Small intestine (tissue), 7 donors: ENCODE measurements at regions not wholly inside any gene's neighbourhood (a gene's known extent, or its start where the extent isn't known, plus 50 kb on each side); places are given as distances from the start of the nearest gene placed in this dataset.
"Not testable (repeated sequence)": the region's sequence is repeated elsewhere in the genome, so short reads cannot be mapped to it uniquely, and the experiment has no call there.

Experiments used
- DNase-seq, 2 donors: peaks; one replicate each; pipeline versions ENCODE4 v3.0.0 to v3.0.0-alpha.2; 2013
- FAIRE-seq: peaks from 2 replicates; lab custom pipeline; 2012; peaks lifted over from hg19 to GRCh38; lab: Jason Lieb, UNC
- H3K27ac ChIP-seq, 3 donors: one replicate each; pipeline ENCODE4 v1.5.1; 2013; ENCODE audit warnings: low read length in 2 of 3, mild to moderate bottlenecking in 2 of 3, control low read depth in 1 of 3, inconsistent platforms in 1 of 3, low read depth in 1 of 3, moderate library complexity in 1 of 3
- H3K27me3 ChIP-seq, 3 donors: one replicate each; pipeline ENCODE4 v1.6.1; 2013; ENCODE audit warnings: low read length in 3 of 3, inconsistent platforms in 1 of 3; ENCODE audit not compliant: control insufficient read depth in 3 of 3, insufficient read depth in 3 of 3
- H3K36me3 ChIP-seq, 3 donors: one replicate each; pipeline ENCODE4 v1.6.1; 2013; ENCODE audit warnings: low read length in 3 of 3, inconsistent platforms in 1 of 3, low read depth in 1 of 3, mild to moderate bottlenecking in 1 of 3, moderate library complexity in 1 of 3; ENCODE audit not compliant: control insufficient read depth in 3 of 3, insufficient read depth in 2 of 3
- H3K4me1 ChIP-seq, 3 donors: one replicate each; pipeline ENCODE4 v1.6.1; 2013; ENCODE audit warnings: low read length in 2 of 3, inconsistent platforms in 1 of 3, low read depth in 1 of 3, mild to moderate bottlenecking in 1 of 3, moderate library complexity in 1 of 3; ENCODE audit not compliant: control insufficient read depth in 3 of 3, insufficient read depth in 2 of 3
- H3K4me3 ChIP-seq, 3 donors: one replicate each; pipeline ENCODE4 v1.5.1; 2013; ENCODE audit warnings: low read length in 3 of 3, control low read depth in 1 of 3, inconsistent platforms in 1 of 3, low read depth in 1 of 3, mild to moderate bottlenecking in 1 of 3, moderate library complexity in 1 of 3
- H3K9me3 ChIP-seq, 2 donors: one replicate each; pipeline ENCODE4 v1.6.1; 2013; ENCODE audit warnings: low read depth in 1 of 2, low read length in 1 of 2; ENCODE audit not compliant: control insufficient read depth in 2 of 2, insufficient read depth in 1 of 2
- WGBS, 3 donors: extraction: QIAGEN DNeasy Blood & Tissue Kit; methylation state at CpG; one replicate each; pipeline ENCODE4 v1.1.7; 2013; 5-methylcytosine and 5-hydroxymethylcytosine counted together
- donor health status: healthy with polysubstance abuse.
- donor health status: control.
- donor health status: control.
- donor health status: Bipolar disorder and iron deficiency.
- donor health status: healthy.

GRCh38 chr10:32217216-32217615 lies 129.7 kb downstream of the EPC1 start:
- no peaks in the 10 kb centered on the region for H3K36me3 ChIP-seq
- H3K27ac ChIP-seq, result no peak overlapping the region
- no peak overlapping the region for H3K4me3 ChIP-seq
- 58 to 80% (median 74%) methylated on average over 1 of the region's 1 CpG for WGBS, 3 donors
- no peak for DNase-seq
- no peak for FAIRE-seq
- no peaks in the 10 kb centered on the region for H3K4me1 ChIP-seq
- no peaks in the 10 kb centered on the region for H3K27me3 ChIP-seq
- H3K9me3 ChIP-seq, result peaks cover 0 to 18% of the 10 kb centered on the region in 2 donors

GRCh38 chr10:32213838-32214237 lies 133.1 kb downstream of the EPC1 start:
- not testable (repeated sequence) for H3K4me3 ChIP-seq, DNase-seq, H3K36me3 ChIP-seq, H3K27me3 ChIP-seq, H3K4me1 ChIP-seq, H3K27ac ChIP-seq, H3K9me3 ChIP-seq, FAIRE-seq
- 48 to 55% (median 49%) methylated on average over 4 of the region's 4 CpGs for whole genome bisulfite sequencing, 3 donors

GRCh38 chr10:32211046-32211363 lies 136.0 kb downstream of the EPC1 start:
- Histone ChIP-seq H3K4me3 (no peak overlapping the region), H3K9me3 (peaks cover 0 to 4% of the 10 kb centered on the region in 2 donors), H3K27me3 (no peaks in the 10 kb centered on the region), H3K27ac (no peak overlapping the region), H3K36me3 (no peaks in the 10 kb centered on the region), H3K4me1 (no peaks in the 10 kb centered on the region)
- DNase-seq (no peak), FAIRE-seq (no peak)
- 25 to 52% (median 39%) methylated on average over 3 of the region's 3 CpGs for WGBS, 3 donors

GRCh38 chr10:32210306-32211045 lies 136.5 kb downstream of the EPC1 start:
- Histone ChIP-seq H3K36me3 (no peaks in the 10 kb centered on the region), H3K27me3 (no peaks in the 10 kb centered on the region), H3K4me1 (no peaks in the 10 kb centered on the region), H3K9me3 (peaks cover 0 to 4% of the 10 kb centered on the region in 2 donors), H3K27ac (no peak overlapping the region), H3K4me3 (no peak overlapping the region)
- DNase-seq (peak; percentile 45 to 56), FAIRE-seq (no peak)
- 56 to 63% (median 56%) methylated on average over 18 of the region's 18 CpGs for WGBS, 3 donors

DNA sequence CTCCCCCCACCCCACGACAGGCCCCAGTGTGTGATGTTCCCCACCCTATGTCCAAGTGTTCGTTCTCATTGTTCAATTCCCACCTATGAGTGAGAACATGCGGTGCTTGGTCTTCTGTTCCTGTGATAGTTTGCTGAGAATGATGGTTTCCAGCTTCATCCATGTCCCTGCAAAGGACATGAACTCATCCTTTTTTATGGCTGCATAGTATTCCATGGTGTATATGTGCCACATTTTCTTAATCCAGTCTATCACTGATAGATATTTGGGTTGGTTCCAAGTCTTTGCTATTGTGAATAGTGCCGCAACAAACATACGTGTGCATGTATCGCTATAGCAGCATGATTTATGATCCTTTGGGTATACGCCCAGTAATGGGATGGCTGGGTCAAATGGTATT lies 139.0 kb downstream of the EPC1 start:
- not testable (repeated sequence) for FAIRE-seq, DNase-seq, H3K27ac ChIP-seq, H3K9me3 ChIP-seq, H3K4me1 ChIP-seq, H3K27me3 ChIP-seq, H3K4me3 ChIP-seq, H3K36me3 ChIP-seq
- 77 to 89% (median 86%) methylated on average over 7 of the region's 7 CpGs for WGBS, 3 donors

- FAIRE-seq (no peak), DNase-seq (peak; percentile 76 to 79)
- H3K36me3 ChIP-seq, result no peaks in the 10 kb centered on the region
- peaks cover 0 to 10% of the 10 kb centered on the region in 2 donors for H3K9me3 ChIP-seq
- no peaks in the 10 kb centered on the region for H3K27me3 ChIP-seq
- no peak overlapping the region for H3K4me3 ChIP-seq
- no peak overlapping the region for H3K27ac ChIP-seq
- H3K4me1 ChIP-seq, result no peaks in the 10 kb centered on the region
- 33 to 56% (median 35%) methylated on average over 2 of the region's 2 CpGs for WGBS, 3 donors
These were observed 139.4 kb downstream of the EPC1 start for GRCh38 chr10:32207544-32207943.

- Histone ChIP-seq H3K4me3 (no peak overlapping the region), H3K36me3 (no peaks in the 10 kb centered on the region), H3K27ac (no peak overlapping the region), H3K4me1 (peaks cover 0 to 2% (median 0%) of the 10 kb centered on the region in 3 donors), H3K9me3 (peaks cover 0 to 12% of the 10 kb centered on the region in 2 donors), H3K27me3 (no peaks in the 10 kb centered on the region)
- FAIRE-seq (no peak), DNase-seq (peak in 1 of 2 donors; percentile 19)
- 7 to 19% (median 13%) methylated on average over 1 of the region's 1 CpG for WGBS, 3 donors
These were observed 141.3 kb downstream of the EPC1 start for GRCh38 chr10:32205670-32206069.

GRCh38 chr10:32204606-32205005 lies 142.4 kb downstream of the EPC1 start:
- DNase-seq (no peak), FAIRE-seq (no peak)
- Histone ChIP-seq H3K27ac (no peak overlapping the region), H3K4me1 (peaks cover 0 to 9% (median 0%) of the 10 kb centered on the region in 3 donors), H3K4me3 (no peak overlapping the region), H3K27me3 (no peaks in the 10 kb centered on the region), H3K36me3 (no peaks in the 10 kb centered on the region), H3K9me3 (peaks cover 0 to 12% of the 10 kb centered on the region in 2 donors)
- 65 to 90% (median 77%) methylated on average over 2 of the region's 2 CpGs for WGBS, 3 donors
